ENCODE measurements at regions not wholly inside any gene's neighbourhood (a gene's known extent, or its start where the extent isn't known, plus 50 kb on each side); places are given as distances from the start of the nearest gene placed in this dataset.

- peak in 2 of 3 experiments; percentile 0 to 37 for DNase-seq
Measured at GRCh38 chr5:123928401-123928800, 416.4 kb downstream of the CSNK1G3 start.

- no peak for DNase-seq
Measured at GRCh38 chr5:123921193-123921592, 409.2 kb downstream of the CSNK1G3 start.

- peak in 2 of 3 experiments; percentile 19 to 32 for DNase-seq
Measured at GRCh38 chr5:123916345-123917121, 404.6 kb downstream of the CSNK1G3 start.

- DNase-seq: no peak
Measured at GRCh38 chr5:123914333-123914732, 402.4 kb downstream of the CSNK1G3 start.

GRCh38 chr5:123907349-123907748, 395.4 kb downstream of the CSNK1G3 start:
- no peak for DNase-seq

- DNase-seq: no peak
Measured at GRCh38 chr5:123906698-123907295, 394.8 kb downstream of the CSNK1G3 start.

- no peak for DNase-seq
Measured at GRCh38 chr5:123885081-123885480, 373.1 kb downstream of the CSNK1G3 start.

GRCh38 chr5:123882965-123883345, 371.0 kb downstream of the CSNK1G3 start:
- DNase-seq: no peak

- DNase-seq: peak in 1 of 3 experiments; percentile 17
Measured at GRCh38 chr5:123882319-123882964, 370.5 kb downstream of the CSNK1G3 start.

GRCh38 chr5:123881759-123882244, 369.8 kb downstream of the CSNK1G3 start:
- DNase-seq: no peak

GRCh38 chr5:123880875-123881274, 368.9 kb downstream of the CSNK1G3 start:
- no peak for DNase-seq

GRCh38 chr5:123879071-123879470, 367.1 kb downstream of the CSNK1G3 start:
- no peak for DNase-seq

GRCh38 chr5:123876276-123876790, 364.4 kb downstream of the CSNK1G3 start:
- no peak for DNase-seq

- DNase-seq: peak in 1 of 3 experiments; percentile 67
Measured at GRCh38 chr5:123875561-123876275, 363.7 kb downstream of the CSNK1G3 start.

- DNase-seq: no peak
Measured at GRCh38 chr5:123874600-123875201, 362.7 kb downstream of the CSNK1G3 start.

- no peak for DNase-seq
Measured at GRCh38 chr5:123873846-123874245, 361.9 kb downstream of the CSNK1G3 start.

GRCh38 chr5:123871373-123871772, 359.4 kb downstream of the CSNK1G3 start:
- no peak for DNase-seq

GRCh38 chr5:123868881-123869280, 356.9 kb downstream of the CSNK1G3 start:
- DNase-seq: peak in 1 of 3 experiments; percentile 29

- DNase-seq: peak; percentile 27 to 85 (median 81)
Measured at GRCh38 chr5:123868267-123868666, 356.3 kb downstream of the CSNK1G3 start.

- no peak for DNase-seq
Measured at GRCh38 chr5:123865641-123866040, 353.7 kb downstream of the CSNK1G3 start.

- DNase-seq: no peak
Measured at GRCh38 chr5:123864578-123864977, 352.6 kb downstream of the CSNK1G3 start.

GRCh38 chr5:123858938-123859337, 347.0 kb downstream of the CSNK1G3 start:
- no peak for DNase-seq
